ENCODE measurements at regions not wholly inside any gene's neighbourhood (a gene's known extent, or its start where the extent isn't known, plus 50 kb on each side); places are given as distances from the start of the nearest gene placed in this dataset.
"Not testable (repeated sequence)": the region's sequence is repeated elsewhere in the genome, so short reads cannot be mapped to it uniquely, and the experiment has no call there.

GRCh38 chr11:112658431-112658878, 302.8 kb upstream of the NCAM1 start:
- DNase-seq, result no peak

- DNase-seq, result no peak
These were observed 300.1 kb upstream of the NCAM1 start for GRCh38 chr11:112661146-112661545.

- no peak for DNase-seq
These were observed 299.6 kb upstream of the NCAM1 start for GRCh38 chr11:112661571-112661970.

- no peak for DNase-seq
These were observed 298.7 kb upstream of the NCAM1 start for GRCh38 chr11:112662554-112662953.

- no peak for DNase-seq
These were observed 297.1 kb upstream of the NCAM1 start for GRCh38 chr11:112663947-112664634.

- DNase-seq, result no peak
These were observed 295.9 kb upstream of the NCAM1 start for GRCh38 chr11:112665291-112665690.

- DNase-seq, result no peak
These were observed 295.0 kb upstream of the NCAM1 start for GRCh38 chr11:112666253-112666652.

- DNase-seq, result no peak
These were observed 290.2 kb upstream of the NCAM1 start for GRCh38 chr11:112670806-112671570.

- not testable (repeated sequence) for DNase-seq
These were observed 287.8 kb upstream of the NCAM1 start for GRCh38 chr11:112673401-112673800.

- no peak for DNase-seq
These were observed 276.1 kb upstream of the NCAM1 start for GRCh38 chr11:112685111-112685510.

GRCh38 chr11:112689851-112690250, 271.4 kb upstream of the NCAM1 start:
- DNase-seq, result no peak

GRCh38 chr11:112693781-112694180, 267.4 kb upstream of the NCAM1 start:
- no peak for DNase-seq

- no peak for DNase-seq
These were observed 267.0 kb upstream of the NCAM1 start for GRCh38 chr11:112694245-112694644.

- DNase-seq, result peak; percentile 15
These were observed 266.4 kb upstream of the NCAM1 start for GRCh38 chr11:112694813-112695212.

GRCh38 chr11:112697391-112698178, 263.6 kb upstream of the NCAM1 start:
- DNase-seq, result no peak

GRCh38 chr11:112705148-112705547, 256.1 kb upstream of the NCAM1 start:
- no peak for DNase-seq

- DNase-seq, result no peak
These were observed 254.4 kb upstream of the NCAM1 start for GRCh38 chr11:112706863-112707262.

GRCh38 chr11:112714340-112714739, 246.9 kb upstream of the NCAM1 start:
- not testable (repeated sequence) for DNase-seq

- DNase-seq, result peak; percentile 25
These were observed 246.2 kb upstream of the NCAM1 start for GRCh38 chr11:112715056-112715455.

- DNase-seq, result peak; percentile 16
These were observed 242.7 kb upstream of the NCAM1 start for GRCh38 chr11:112718483-112718882.

GRCh38 chr11:112719736-112720525, 241.3 kb upstream of the NCAM1 start:
- no peak for DNase-seq

GRCh38 chr11:112722148-112722547, 239.1 kb upstream of the NCAM1 start:
- DNase-seq, result no peak

All from fibroblast of skin of scalp (primary cell).